NCI-H82 (cell line): ENCODE measurements at regions not wholly inside any gene's neighbourhood (a gene's known extent, or its start where the extent isn't known, plus 50 kb on each side); places are given as distances from the start of the nearest gene placed in this dataset.

ENCODE experiments used
- DNase-seq: peaks from one replicate; lab custom pipeline; 2025; lab: John Stamatoyannopoulos, UW

GRCh38 chr1:37277366-37277765 is 197.0 kb upstream of the ZC3H12A start:
- no peak for DNase-seq

GRCh38 chr1:37281354-37281753 is 193.0 kb upstream of the ZC3H12A start:
- no peak for DNase-seq

GRCh38 chr1:37282764-37283163 is 191.6 kb upstream of the ZC3H12A start:
- DNase-seq = no peak

- no peak for DNase-seq
Observed at GRCh38 chr1:37284053-37284452, 190.3 kb upstream of the ZC3H12A start.

GRCh38 chr1:37286881-37287280 is 187.5 kb upstream of the ZC3H12A start:
- no peak for DNase-seq

- no peak for DNase-seq
Observed at GRCh38 chr1:37288900-37289299, 185.5 kb upstream of the ZC3H12A start.

- peak; percentile 60 for DNase-seq
Observed at GRCh38 chr1:37290718-37291117, 183.7 kb upstream of the ZC3H12A start.

GRCh38 chr1:37292789-37293188 is 181.6 kb upstream of the ZC3H12A start:
- no peak for DNase-seq

- DNase-seq = no peak
Observed at GRCh38 chr1:37294096-37294495, 180.3 kb upstream of the ZC3H12A start.

- DNase-seq = no peak
Observed at GRCh38 chr1:37294529-37294928, 179.9 kb upstream of the ZC3H12A start.

- no peak for DNase-seq
Observed at GRCh38 chr1:37298769-37299168, 175.6 kb upstream of the ZC3H12A start.

- DNase-seq = no peak
Observed at GRCh38 chr1:37299216-37299615, 175.2 kb upstream of the ZC3H12A start.

GRCh38 chr1:37303884-37304574 is 170.4 kb upstream of the ZC3H12A start:
- no peak for DNase-seq

GRCh38 chr1:37305108-37305507 is 169.3 kb upstream of the ZC3H12A start:
- DNase-seq = no peak

GRCh38 chr1:37305841-37306240 is 168.5 kb upstream of the ZC3H12A start:
- DNase-seq = no peak

- DNase-seq = no peak
Observed at GRCh38 chr1:37306461-37306860, 167.9 kb upstream of the ZC3H12A start.

GRCh38 chr1:37306871-37307270 is 167.5 kb upstream of the ZC3H12A start:
- no peak for DNase-seq

- peak; percentile 30 for DNase-seq
Observed at GRCh38 chr1:37308031-37308960, 166.1 kb upstream of the ZC3H12A start.

- no peak for DNase-seq
Observed at GRCh38 chr1:37309574-37309973, 164.8 kb upstream of the ZC3H12A start.

- no peak for DNase-seq
Observed at GRCh38 chr1:37310064-37310463, 164.3 kb upstream of the ZC3H12A start.

GRCh38 chr1:37315371-37315846 is 159.0 kb upstream of the ZC3H12A start:
- DNase-seq = no peak

GRCh38 chr1:37317870-37318467 is 156.4 kb upstream of the ZC3H12A start:
- DNase-seq = peak; percentile 38

GRCh38 chr1:37318490-37318889 is 155.9 kb upstream of the ZC3H12A start:
- DNase-seq = no peak
